NOMO-1 treated with DMSO at 0.1 percent for 48 hours (cell line): ENCODE measurements at regions not wholly inside any gene's neighbourhood (a gene's known extent, or its start where the extent isn't known, plus 50 kb on each side); places are given as distances from the start of the nearest gene placed in this dataset.

Experiments used
- DNase-seq: peaks from one replicate; lab custom pipeline; 2025; ENCODE audit not compliant: unreplicated experiment; lab: John Stamatoyannopoulos, UW

DNA sequence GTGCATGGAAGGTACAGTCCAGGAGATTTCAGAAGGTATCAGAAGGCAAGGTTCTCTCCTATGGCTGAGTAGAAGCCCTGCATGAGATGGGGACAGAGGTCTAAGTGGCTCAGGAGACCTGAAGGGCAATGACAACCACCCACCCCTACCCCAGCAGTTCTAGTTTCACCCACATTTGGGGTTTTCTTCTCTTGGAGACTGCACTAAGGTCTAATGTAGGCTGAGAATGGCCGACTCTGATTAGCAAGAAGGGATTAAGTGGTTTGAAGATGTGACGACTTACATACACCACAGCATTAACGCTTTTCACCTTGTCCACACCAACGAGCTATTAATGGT lies 71.7 kb upstream of the SOX5 start:
- DNase-seq, result no peak

DNA sequence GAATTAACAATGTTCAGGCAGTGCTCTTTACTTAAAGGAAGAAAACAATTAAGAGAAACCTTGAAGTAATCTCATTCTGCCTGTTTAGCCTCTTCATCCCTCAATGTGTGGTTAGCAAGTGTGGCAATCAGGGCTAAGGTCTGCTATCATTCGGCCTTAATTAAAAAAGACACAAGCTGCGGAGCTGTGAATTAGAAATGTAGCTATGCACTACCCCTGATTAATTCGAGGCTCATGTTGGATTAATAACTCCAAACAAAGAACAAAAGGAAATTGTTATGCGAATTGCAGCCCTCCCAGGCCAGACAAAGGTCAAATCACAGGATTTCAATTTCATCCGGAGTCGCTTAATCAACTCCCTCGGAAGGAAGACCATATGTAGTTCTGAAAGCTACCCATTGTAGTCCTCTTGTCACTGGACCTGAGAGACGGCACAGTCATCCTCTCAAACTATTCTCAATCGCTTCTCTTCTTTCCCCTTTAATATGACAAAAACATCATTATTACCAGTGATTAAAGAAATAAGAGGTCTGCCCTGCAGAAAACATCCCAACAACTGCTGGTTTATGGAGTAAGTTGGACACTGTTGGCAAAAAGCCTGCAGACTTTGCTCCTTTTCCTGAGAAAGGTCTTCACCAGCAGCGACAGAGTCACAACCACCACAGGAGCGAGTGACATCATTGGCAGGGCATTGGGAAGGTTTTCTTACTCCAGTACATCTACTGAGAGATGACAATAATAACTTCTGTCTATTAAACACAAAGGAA lies 71.1 kb upstream of the SOX5 start:
- no peak for DNase-seq

- no peak for DNase-seq
Observed at GRCh38 chr12:24015833-24016160, 66.3 kb upstream of the SOX5 start.

DNA sequence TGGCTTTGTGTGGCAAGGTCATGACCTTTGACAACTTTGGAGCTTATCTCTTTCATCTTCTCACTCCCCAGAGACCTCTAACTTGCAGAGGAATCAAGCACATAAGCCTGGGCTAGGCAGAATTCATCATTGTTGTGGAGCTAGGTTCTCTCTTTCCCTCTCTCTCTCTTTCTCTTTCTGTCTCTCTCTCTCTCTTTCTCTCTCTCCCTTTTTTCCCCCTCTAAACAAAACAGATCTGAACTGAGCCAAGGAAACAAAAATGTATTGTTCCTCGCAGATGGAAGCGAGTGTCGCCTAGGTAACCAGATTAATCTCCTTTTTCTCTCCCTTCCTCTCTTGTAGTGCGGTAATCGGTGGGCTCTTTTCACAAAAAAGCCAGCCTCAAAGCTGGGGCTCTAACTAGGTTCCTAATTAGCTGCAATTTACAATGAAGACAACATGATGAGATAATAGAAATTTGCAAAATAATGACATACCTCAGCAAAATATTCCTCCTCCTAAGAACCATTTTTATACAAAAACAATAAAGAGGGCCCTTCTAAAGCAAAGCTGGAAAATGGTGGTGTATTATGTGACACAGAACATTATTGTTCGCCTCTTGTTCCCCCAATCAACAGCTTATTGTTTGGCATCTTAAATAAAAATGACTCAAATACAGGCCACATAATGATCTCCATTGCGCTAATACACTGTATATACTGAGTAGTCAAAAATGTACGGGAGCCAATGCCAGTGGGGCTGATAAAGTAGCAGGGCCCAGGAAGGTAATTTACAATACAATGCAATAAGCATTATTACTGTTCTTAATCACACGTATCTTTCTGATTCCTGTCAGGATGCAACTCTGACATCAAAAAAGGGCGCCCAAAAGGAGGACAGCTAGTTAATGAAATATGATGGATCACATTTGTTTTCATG lies 65.7 kb upstream of the SOX5 start:
- no peak for DNase-seq

DNA sequence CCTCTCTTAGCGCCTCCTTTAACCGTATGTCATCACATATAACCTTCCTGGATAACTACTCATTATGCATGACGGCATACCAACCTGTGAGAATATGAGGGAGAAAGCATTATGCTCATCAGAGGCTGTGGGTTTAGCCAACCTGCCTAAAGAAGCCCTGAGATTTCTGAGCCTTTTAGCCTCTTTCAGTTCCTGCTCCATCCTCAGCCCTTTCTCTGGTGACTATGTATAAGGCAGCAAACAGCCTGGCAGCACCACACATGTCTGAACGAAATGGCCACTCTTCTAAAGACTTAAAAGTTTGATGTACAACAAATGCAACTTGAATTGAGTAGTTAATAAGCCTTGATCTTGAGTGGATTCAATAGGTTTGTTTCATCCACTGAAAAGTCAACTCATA lies 64.8 kb upstream of the SOX5 start:
- no peak for DNase-seq

DNA sequence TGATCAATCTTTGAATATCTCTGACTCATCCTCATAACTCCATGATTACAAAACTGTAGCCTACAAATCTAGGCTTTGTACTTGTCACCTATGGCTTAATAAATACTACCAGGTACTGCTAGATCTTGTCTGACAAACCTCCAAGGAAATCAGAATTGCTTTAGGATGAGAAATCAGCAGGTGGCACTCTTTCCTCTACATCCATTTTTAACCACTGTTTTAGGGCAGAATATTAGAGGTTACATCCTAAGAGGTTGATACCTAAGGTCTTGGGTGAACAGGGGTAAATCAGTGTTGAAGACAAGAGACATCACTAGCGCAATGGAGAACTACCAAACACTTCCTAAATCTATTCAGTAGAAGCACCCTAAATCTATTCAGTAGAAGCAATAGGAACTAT lies 63.1 kb upstream of the SOX5 start:
- DNase-seq, result no peak

GRCh38 chr12:24011927-24012507 lies 62.5 kb upstream of the SOX5 start:
- no peak for DNase-seq

DNA sequence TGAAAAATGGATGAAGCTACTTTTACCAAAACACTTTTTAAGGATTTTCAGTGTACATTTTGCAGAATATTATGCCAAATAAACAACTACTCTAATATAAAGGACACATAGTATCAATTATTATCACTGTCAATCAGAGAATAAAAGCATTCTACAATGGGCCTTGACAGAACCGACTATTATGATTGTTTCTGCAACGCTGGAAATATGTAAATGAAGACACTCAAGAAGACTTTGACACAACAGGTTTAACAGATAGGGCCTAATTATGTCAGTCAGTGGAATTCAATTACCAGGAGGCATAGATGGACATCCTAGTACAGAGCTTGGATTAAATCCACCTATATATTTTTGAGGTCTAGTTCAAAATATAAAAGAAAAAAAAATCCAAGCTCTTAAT lies 58.7 kb upstream of the SOX5 start:
- DNase-seq, result no peak
